Colonic mucosa (tissue), 4 donors: ENCODE measurements at regions not wholly inside any gene's neighbourhood (a gene's known extent, or its start where the extent isn't known, plus 50 kb on each side); places are given as distances from the start of the nearest gene placed in this dataset.

Experiments
- DNase-seq: peaks from one replicate; pipeline ENCODE4 v3.0.0-alpha.2; 2020
- H3K27ac ChIP-seq: fragments of 200-600 bp; one replicate; pipeline ENCODE4 v1.8.0; 2021
- H3K27me3 ChIP-seq: fragments of 200-600 bp; one replicate; pipeline ENCODE4 v1.8.0; 2021
- H3K36me3 ChIP-seq: fragments of 200-600 bp; one replicate; pipeline ENCODE4 v1.8.0; 2021
- H3K4me1 ChIP-seq: fragments of 200-600 bp; one replicate; pipeline ENCODE4 v1.8.0; 2021; ENCODE audit warnings: mild to moderate bottlenecking
- H3K4me3 ChIP-seq: fragments of 200-600 bp; one replicate; pipeline ENCODE4 v1.8.0; 2021
- H3K9ac ChIP-seq, 2 donors: one replicate each; pipeline ENCODE4 v1.7.0; 2013; ENCODE audit warnings: control low read depth in 2 of 2, low read depth in 2 of 2, low read length in 2 of 2
- H3K9me3 ChIP-seq: fragments of 200-600 bp; one replicate; pipeline ENCODE4 v1.8.0; 2021
- intact Hi-C: fragments of 100-400 bp; cut with DNase I; formaldehyde crosslinking; loops from one replicate; pipeline ENCODE4 v1.14.1; 2022
- TF ChIP-seq, protein P1 (sequence below): fragments of 200-600 bp; IDR thresholded peaks from one replicate; pipeline ENCODE4 v1.8.0; 2022; ENCODE audit warnings: antibody characterized with exemption, mild to moderate bottlenecking
- donor health status: healthy.
- donor health status: DM: no; HTN: no; CAD: no.
- donor health status: DM: no; HTN: no; CAD: no.

DNA sequence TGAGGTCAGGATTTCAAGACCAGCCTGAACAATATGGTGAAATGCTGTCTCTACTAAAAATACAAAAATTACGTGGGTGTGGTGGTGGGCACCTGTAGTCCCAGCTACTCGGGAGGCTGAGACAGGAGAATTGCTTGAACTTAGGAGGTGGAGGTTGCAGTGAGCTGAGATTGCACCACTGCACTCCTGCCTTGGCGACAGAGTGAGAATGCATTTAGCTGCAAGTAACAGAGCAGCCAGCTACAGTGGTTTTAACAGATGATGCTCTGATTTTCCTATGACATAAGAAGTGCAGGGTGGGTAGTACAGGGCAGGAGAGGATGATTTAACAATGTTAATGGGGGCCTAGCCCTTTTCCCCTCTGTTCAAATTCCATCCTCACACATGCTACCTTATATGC, 267.9 kb downstream of the RPLP1 start:
- no peaks in the 10 kb centered on the region for H3K9me3 ChIP-seq
- H3K27me3 ChIP-seq = no peaks in the 10 kb centered on the region
- H3K4me3 ChIP-seq = no peak overlapping the region
- DNase-seq = no peak
- H3K27ac ChIP-seq = no peak overlapping the region
- H3K36me3 ChIP-seq = no peaks in the 10 kb centered on the region
- intact Hi-C loops = no loop called here
- peak overlapping the region in 1 of 2 donors; percentile 12 for H3K9ac ChIP-seq
- TF ChIP-seq, protein P1, sequence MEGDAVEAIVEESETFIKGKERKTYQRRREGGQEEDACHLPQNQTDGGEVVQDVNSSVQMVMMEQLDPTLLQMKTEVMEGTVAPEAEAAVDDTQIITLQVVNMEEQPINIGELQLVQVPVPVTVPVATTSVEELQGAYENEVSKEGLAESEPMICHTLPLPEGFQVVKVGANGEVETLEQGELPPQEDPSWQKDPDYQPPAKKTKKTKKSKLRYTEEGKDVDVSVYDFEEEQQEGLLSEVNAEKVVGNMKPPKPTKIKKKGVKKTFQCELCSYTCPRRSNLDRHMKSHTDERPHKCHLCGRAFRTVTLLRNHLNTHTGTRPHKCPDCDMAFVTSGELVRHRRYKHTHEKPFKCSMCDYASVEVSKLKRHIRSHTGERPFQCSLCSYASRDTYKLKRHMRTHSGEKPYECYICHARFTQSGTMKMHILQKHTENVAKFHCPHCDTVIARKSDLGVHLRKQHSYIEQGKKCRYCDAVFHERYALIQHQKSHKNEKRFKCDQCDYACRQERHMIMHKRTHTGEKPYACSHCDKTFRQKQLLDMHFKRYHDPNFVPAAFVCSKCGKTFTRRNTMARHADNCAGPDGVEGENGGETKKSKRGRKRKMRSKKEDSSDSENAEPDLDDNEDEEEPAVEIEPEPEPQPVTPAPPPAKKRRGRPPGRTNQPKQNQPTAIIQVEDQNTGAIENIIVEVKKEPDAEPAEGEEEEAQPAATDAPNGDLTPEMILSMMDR = no peak
- H3K4me1 ChIP-seq = no peaks in the 10 kb centered on the region

DNA sequence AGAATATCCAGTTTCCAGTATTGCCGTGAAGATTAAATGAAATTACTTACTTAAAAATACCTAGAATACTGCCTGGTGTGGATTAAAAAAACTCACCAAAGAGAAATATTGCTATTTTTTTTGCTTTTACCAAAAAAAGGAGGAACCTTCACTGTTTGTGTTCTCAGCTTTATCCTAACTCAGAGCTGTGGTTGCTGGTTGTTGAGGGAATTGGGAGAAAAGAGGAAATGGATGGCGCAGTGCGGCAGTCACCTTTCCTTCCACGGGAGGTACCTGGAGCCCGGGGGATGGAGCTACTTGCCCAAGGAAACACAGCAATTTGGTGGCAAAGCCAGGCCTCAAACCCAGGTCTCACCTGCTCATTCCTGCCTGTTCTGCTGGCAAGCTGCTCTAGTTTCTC, 270.3 kb downstream of the RPLP1 start:
- TF ChIP-seq, protein P1 = no peak
- Histone ChIP-seq H3K4me1 (no peaks in the 10 kb centered on the region), H3K27ac (no peak overlapping the region), H3K9ac (no peak overlapping the region), H3K27me3 (no peaks in the 10 kb centered on the region), H3K4me3 (no peak overlapping the region), H3K9me3 (no peaks in the 10 kb centered on the region), H3K36me3 (no peaks in the 10 kb centered on the region)
- intact Hi-C loops = no loop called here
- DNase-seq = no peak

DNA sequence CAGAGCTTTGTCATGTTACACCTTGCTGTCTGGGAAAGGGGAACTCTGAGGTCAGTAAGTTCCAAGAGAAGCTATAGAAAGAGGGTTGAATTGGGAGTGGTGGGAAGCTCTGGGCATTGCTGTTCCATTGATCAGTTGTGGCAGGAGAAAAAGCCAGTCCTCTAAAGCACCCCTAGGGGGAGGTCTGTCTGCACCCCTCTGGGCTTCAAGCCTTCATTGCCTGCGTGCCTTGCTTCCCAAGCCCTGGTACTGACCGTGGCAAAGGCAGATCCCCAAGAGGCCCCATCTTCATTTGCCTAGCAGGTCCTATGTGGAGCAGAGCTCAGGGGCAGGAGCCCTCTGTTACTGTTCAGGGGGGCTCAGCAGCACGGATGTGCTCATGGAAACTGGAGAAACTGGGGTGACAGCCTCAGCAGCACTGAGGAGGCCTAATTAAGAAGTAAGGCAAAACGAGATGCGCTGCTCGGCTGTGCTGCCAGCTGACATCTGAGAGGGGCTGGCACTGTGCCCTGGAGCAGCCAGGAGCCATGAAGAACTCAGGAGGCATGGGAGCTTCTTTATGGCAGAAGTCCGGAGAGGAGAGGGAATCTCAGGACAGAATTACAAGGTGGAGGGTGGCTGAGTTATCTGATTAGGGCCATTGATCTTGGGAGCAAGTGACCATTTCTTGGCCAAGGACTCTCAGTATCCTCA, 270.9 kb downstream of the RPLP1 start:
- no peak overlapping the region for H3K9ac ChIP-seq
- no peak overlapping the region for H3K4me3 ChIP-seq
- no peaks in the 10 kb centered on the region for H3K4me1 ChIP-seq
- no peak for DNase-seq
- no peaks in the 10 kb centered on the region for H3K36me3 ChIP-seq
- intact Hi-C loops = no loop called here
- TF ChIP-seq, protein P1 = no peak
- H3K9me3 ChIP-seq = no peaks in the 10 kb centered on the region
- no peaks in the 10 kb centered on the region for H3K27me3 ChIP-seq
- H3K27ac ChIP-seq = no peak overlapping the region

DNA sequence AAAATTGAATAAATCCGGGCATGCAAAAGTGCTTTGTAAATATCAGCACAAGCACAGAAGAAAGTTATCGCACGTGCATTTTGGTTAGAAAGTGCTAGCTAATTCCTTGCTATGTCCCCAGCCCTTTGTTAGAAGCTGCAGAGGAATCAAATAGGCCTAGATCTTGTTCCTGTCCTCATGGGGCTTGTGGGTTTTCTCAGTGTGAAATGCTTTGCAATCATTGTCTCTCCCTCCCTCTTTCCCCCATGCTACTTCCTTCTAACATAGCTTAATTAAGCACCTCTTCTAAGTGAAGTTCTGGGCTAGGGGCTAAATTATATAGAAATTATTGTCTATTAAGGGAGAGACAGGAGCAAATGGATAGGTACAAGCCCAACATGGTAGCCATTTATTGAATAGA, 271.7 kb downstream of the RPLP1 start:
- no peak overlapping the region for H3K4me3 ChIP-seq
- no peaks in the 10 kb centered on the region for H3K27me3 ChIP-seq
- H3K9me3 ChIP-seq = no peaks in the 10 kb centered on the region
- H3K27ac ChIP-seq = no peak overlapping the region
- no peak overlapping the region for H3K9ac ChIP-seq
- no peak for DNase-seq
- no peaks in the 10 kb centered on the region for H3K4me1 ChIP-seq
- no peaks in the 10 kb centered on the region for H3K36me3 ChIP-seq
- TF ChIP-seq, protein P1 = no peak
- intact Hi-C loops = no loop called here

DNA sequence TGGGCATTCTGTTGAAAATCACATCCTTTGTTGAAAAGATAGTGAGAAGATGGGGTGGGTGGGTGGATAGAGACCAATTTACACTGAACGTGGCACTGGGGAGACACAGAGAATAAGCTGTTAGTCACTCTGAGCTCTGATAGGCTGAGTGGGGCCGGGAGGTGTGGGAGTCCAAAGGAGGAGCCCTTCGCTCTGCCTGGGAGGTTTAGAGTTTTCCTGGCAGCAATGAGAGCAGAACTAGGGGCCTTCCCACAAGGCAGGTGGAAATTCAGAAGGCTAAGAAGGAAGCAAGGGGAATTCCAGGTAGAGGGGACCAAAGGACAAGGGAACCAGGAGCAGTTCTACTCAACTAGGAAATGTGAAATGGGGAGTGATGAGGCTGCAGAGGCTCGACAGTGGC, 272.7 kb downstream of the RPLP1 start:
- H3K36me3 ChIP-seq = no peaks in the 10 kb centered on the region
- no peaks in the 10 kb centered on the region for H3K4me1 ChIP-seq
- intact Hi-C loops = no loop called here
- H3K27ac ChIP-seq = no peak overlapping the region
- no peak for DNase-seq
- no peak overlapping the region for H3K4me3 ChIP-seq
- H3K9ac ChIP-seq = no peak overlapping the region
- no peaks in the 10 kb centered on the region for H3K27me3 ChIP-seq
- TF ChIP-seq, protein P1 = no peak
- H3K9me3 ChIP-seq = no peaks in the 10 kb centered on the region
